HCT116 (cell line): ENCODE measurements at regions not wholly inside any gene's neighbourhood (a gene's known extent, or its start where the extent isn't known, plus 50 kb on each side); places are given as distances from the start of the nearest gene placed in this dataset.

Experiments
- ATF3 ChIP-seq: IDR thresholded peaks from 2 replicates; pipeline ENCODE4 v1.6.1; 2012
- CTCF ChIP-seq, 3 experiments: fragments of 200-600 bp in 1 of 3; sonication (generic) in 1 of 3; IDR thresholded peaks in 2 of 3; conservative IDR thresholded peaks in 1 of 3; 2 replicates each; pipeline ENCODE4 v1.5.1; 2012 to 2017; ENCODE audit warnings: low read depth in 2 of 3, low read length in 2 of 3, antibody characterized with exemption in 1 of 3, borderline replicate concordance in 1 of 3, control low read depth in 1 of 3, mild to moderate bottlenecking in 1 of 3, mixed read lengths in 1 of 3, mixed run types in 1 of 3, moderate library complexity in 1 of 3; ENCODE audit not compliant: insufficient read depth in 1 of 3
- EZH2 ChIP-seq: fragments of 200-600 bp; sonication (generic); IDR thresholded peaks from 2 replicates; pipeline ENCODE4 v1.6.1; 2017; ENCODE audit warnings: antibody characterized with exemption, mixed run types
- JUND ChIP-seq: IDR thresholded peaks from 2 replicates; pipeline ENCODE4 v1.6.1; 2012
- POLR2A ChIP-seq: IDR thresholded peaks from 2 replicates; pipeline ENCODE4 v1.7.0; 2011; ENCODE audit warnings: borderline replicate concordance; ENCODE audit not compliant: insufficient read depth, insufficient read length; ENCODE audit errors: extremely low read depth
- POLR2AphosphoS5 ChIP-seq: IDR thresholded peaks from 2 replicates; pipeline ENCODE4 v1.6.1; 2011; ENCODE audit warnings: mild to moderate bottlenecking, low read depth, low read length, moderate library complexity
- RAD21 ChIP-seq: IDR thresholded peaks from 2 replicates; pipeline ENCODE4 v1.6.1; 2012; ENCODE audit warnings: low read depth, mild to moderate bottlenecking
- REST ChIP-seq: IDR thresholded peaks from 2 replicates; pipeline ENCODE4 v1.6.1; 2012; ENCODE audit warnings: low read depth
- SIN3A ChIP-seq: IDR thresholded peaks from 2 replicates; pipeline ENCODE4 v1.6.1; 2012; ENCODE audit warnings: low read depth
- TCF7L2 ChIP-seq: IDR thresholded peaks from 2 replicates; pipeline ENCODE4 v1.7.0; 2011; ENCODE audit warnings: borderline replicate concordance, inconsistent platforms; ENCODE audit not compliant: insufficient read depth, insufficient read length; ENCODE audit errors: extremely low read depth
- YY1 ChIP-seq: IDR thresholded peaks from 2 replicates; pipeline ENCODE4 v1.6.1; 2011; ENCODE audit warnings: low read length, low read depth, moderate library complexity, mild to moderate bottlenecking; ENCODE audit not compliant: insufficient replicate concordance; ENCODE audit errors: extremely low read depth
- ZBTB33 ChIP-seq: IDR thresholded peaks from 2 replicates; pipeline ENCODE4 v1.6.1; 2011; ENCODE audit warnings: mild to moderate bottlenecking, low read length, moderate library complexity; ENCODE audit not compliant: insufficient replicate concordance; ENCODE audit errors: extremely low read depth
- TF ChIP-seq, protein P1 (sequence below): IDR thresholded peaks from 2 replicates; pipeline ENCODE4 v1.6.1; 2012

DNA sequence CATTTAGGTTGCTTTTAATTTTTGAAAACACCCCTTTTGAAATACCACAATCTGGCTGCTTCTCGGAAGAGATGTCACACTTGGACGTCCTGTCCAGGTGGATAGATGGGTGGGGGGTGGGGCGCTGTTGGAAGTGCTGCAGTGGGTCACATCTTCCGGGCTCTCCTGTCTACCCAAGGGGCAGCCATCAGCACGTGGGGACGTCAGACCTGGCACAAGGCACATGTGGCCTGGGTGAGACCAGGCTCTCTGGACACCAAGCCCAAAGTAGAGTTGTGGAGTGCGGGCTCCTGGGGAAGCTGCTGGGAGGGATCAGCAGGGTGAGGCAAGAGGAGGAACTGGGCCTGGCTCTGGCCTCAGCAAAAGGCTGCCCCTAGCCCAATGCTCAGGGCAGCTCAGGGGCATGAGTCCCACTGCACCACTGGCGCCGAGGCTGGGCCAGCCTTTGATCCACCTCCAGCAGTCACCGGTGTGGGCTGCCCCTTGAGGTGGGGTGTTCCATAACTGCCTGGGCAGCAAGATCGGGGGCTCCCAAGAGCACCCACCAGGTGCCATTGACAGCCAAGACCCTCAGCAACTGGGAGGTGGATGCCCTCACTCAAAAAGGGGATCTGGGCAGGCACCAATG, 68.6 kb upstream of the CCND1 start:
- TF ChIP-seq CTCF (IDR thresholded peaks at IDR 0.05 in 2 of 3, conservative IDR thresholded peaks at IDR 0.05 in 1 of 3; ENCODE audit: borderline replicate concordance in 1 of 3, insufficient read depth in 1 of 3, low read depth in 2 of 3, low read length in 2 of 3), result no peak
- no peak for TF ChIP-seq POLR2AphosphoS5
- no peak for TF ChIP-seq POLR2A
- no peak for TF ChIP-seq ATF3
- no peak for TF ChIP-seq ZBTB33
- TF ChIP-seq REST, result no peak
- no peak for TF ChIP-seq SIN3A
- TF ChIP-seq, protein P1, sequence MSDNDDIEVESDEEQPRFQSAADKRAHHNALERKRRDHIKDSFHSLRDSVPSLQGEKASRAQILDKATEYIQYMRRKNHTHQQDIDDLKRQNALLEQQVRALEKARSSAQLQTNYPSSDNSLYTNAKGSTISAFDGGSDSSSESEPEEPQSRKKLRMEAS, result no peak
- TF ChIP-seq YY1, result no peak
- no peak for TF ChIP-seq EZH2
- no peak for TF ChIP-seq RAD21
- TF ChIP-seq JUND, result no peak
- no peak for TF ChIP-seq TCF7L2
